Right atrium auricular region (tissue), 2 donors: ENCODE measurements at regions not wholly inside any gene's neighbourhood (a gene's known extent, or its start where the extent isn't known, plus 50 kb on each side); places are given as distances from the start of the nearest gene placed in this dataset.

Experiments
- DNase-seq: peaks from one replicate; pipeline ENCODE4 v3.0.0-alpha.2; 2019; ENCODE audit warnings: low spot score
- H3K27ac ChIP-seq, 2 donors: fragments of 200-600 bp; sonication (generic); 1 replicate in 1 of 2; 2 replicates in 1 of 2; pipeline ENCODE4 v1.5.1; 2016 to 2019
- H3K27me3 ChIP-seq, 2 donors: fragments of 200-600 bp; sonication (generic); one replicate each; pipeline versions ENCODE4 v1.5.1 to v1.6.0; 2017 to 2019
- H3K36me3 ChIP-seq: fragments of 200-600 bp; sonication (generic); one replicate; pipeline ENCODE4 v1.5.1; 2016
- H3K4me1 ChIP-seq, 2 donors: fragments of 200-600 bp; sonication (generic); one replicate each; pipeline versions ENCODE4 v1.5.1 to v1.6.0; 2017 to 2019
- H3K4me3 ChIP-seq, 2 donors: fragments of 200-600 bp; sonication (generic); 1 replicate in 1 of 2; 2 replicates in 1 of 2; pipeline ENCODE4 v1.5.1; 2017 to 2019; ENCODE audit warnings: mild to moderate bottlenecking in 1 of 2, moderate library complexity in 1 of 2
- H3K9me3 ChIP-seq, 2 donors: fragments of 200-600 bp; sonication (generic); one replicate each; pipeline ENCODE4 v1.5.1; 2019
- CTCF ChIP-seq, 2 donors: fragments of 200-600 bp; sonication (generic); IDR thresholded peaks; one replicate each; pipeline ENCODE4 v1.5.1; 2019; ENCODE audit warnings: antibody characterized with exemption in 2 of 2

GRCh38 chr2:125885340-125885739, 770.6 kb upstream of the GYPC start:
- H3K27me3 ChIP-seq = no peaks in the 10 kb centered on the region
- no peaks in the 10 kb centered on the region for H3K4me1 ChIP-seq
- H3K36me3 ChIP-seq = no peaks in the 10 kb centered on the region
- peaks cover 0 to 18% of the 10 kb centered on the region in 2 donors for H3K9me3 ChIP-seq
- H3K4me3 ChIP-seq = no peak overlapping the region
- DNase-seq = no peak
- no peak for TF ChIP-seq CTCF (IDR thresholded peaks at IDR 0.05)
- H3K27ac ChIP-seq = no peak overlapping the region

- DNase-seq = no peak
- Histone ChIP-seq H3K27ac (no peak overlapping the region), H3K27me3 (no peaks in the 10 kb centered on the region), H3K36me3 (no peaks in the 10 kb centered on the region), H3K4me3 (no peak overlapping the region), H3K9me3 (peaks cover 0 to 18% of the 10 kb centered on the region in 2 donors), H3K4me1 (no peaks in the 10 kb centered on the region)
- no peak for TF ChIP-seq CTCF (IDR thresholded peaks at IDR 0.05)
Measured at GRCh38 chr2:125886153-125886552, 769.8 kb upstream of the GYPC start.

- H3K27ac ChIP-seq = no peak overlapping the region
Measured at GRCh38 chr2:125901278-125901677, 754.7 kb upstream of the GYPC start.

GRCh38 chr2:125925891-125926546, 729.9 kb upstream of the GYPC start:
- H3K27me3 ChIP-seq = no peaks in the 10 kb centered on the region
- DNase-seq = no peak
- H3K27ac ChIP-seq = no peak overlapping the region
- no peaks in the 10 kb centered on the region for H3K36me3 ChIP-seq
- TF ChIP-seq CTCF (IDR thresholded peaks at IDR 0.05) = no peak
- no peaks in the 10 kb centered on the region for H3K4me1 ChIP-seq
- no peaks in the 10 kb centered on the region for H3K9me3 ChIP-seq
- no peak overlapping the region for H3K4me3 ChIP-seq

More at GRCh38 chr2:125901278-125901677, 754.7 kb upstream of the GYPC start:
- DNase-seq = no peak
- Histone ChIP-seq H3K9me3 (peaks cover 0 to 11% of the 10 kb centered on the region in 2 donors), H3K36me3 (no peaks in the 10 kb centered on the region), H3K4me1 (no peaks in the 10 kb centered on the region), H3K27me3 (no peaks in the 10 kb centered on the region), H3K4me3 (no peak overlapping the region)
- no peak for TF ChIP-seq CTCF (IDR thresholded peaks at IDR 0.05)

GRCh38 chr2:125935559-125935958, 720.4 kb upstream of the GYPC start:
- Histone ChIP-seq H3K27ac (no peak overlapping the region), H3K4me3 (no peak overlapping the region), H3K27me3 (no peaks in the 10 kb centered on the region), H3K4me1 (no peaks in the 10 kb centered on the region), H3K9me3 (peaks cover 0 to 6% of the 10 kb centered on the region in 2 donors), H3K36me3 (no peaks in the 10 kb centered on the region)
- TF ChIP-seq CTCF (IDR thresholded peaks at IDR 0.05) = no peak
- no peak for DNase-seq
